ENCODE measurements at regions not wholly inside any gene's neighbourhood (a gene's known extent, or its start where the extent isn't known, plus 50 kb on each side); places are given as distances from the start of the nearest gene placed in this dataset.

DNA sequence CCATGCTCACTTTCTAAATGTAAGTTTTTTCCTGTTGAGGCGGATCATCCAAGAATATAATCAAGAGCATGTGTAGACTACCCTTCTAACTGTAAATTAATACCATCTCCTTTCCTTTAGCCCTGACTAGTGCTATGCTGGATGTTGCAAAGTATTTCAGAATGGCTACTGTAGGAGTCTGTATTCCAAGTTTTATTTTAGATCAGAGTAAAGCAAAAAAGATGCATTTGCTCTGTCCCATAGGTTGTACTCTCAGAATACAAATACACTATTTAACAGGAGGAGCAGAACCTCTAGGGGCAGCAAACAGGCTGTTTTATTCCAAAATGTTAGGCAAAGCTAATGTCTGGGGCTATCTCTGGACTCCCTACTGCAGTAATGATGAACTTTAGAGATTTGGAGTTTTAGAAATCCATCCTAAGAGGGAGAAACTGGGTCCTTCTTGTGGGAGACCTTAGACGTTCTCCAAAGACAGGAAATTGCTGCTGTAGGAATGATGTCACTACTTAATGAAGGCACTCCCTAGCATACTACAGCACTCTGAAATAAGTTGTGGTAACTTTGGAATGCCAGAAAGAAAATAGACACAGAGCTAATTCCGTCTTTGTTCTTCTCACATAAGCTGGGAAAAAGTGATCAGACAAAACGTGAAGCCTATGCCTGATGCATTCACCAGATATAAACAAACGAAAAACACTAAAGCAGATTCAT is 392.4 kb upstream of the HS3ST5 start:
- intact Hi-C loops (cut with micrococcal nuclease): no loop called here
- Mint-ChIP-seq H3K27me3 (no peaks in the 10 kb centered on the region), H3K4me3 (no peak overlapping the region), H3K4me1 (ENCODE audit: low read depth) (no peaks in the 10 kb centered on the region), H3K9me3 (no peaks in the 10 kb centered on the region), H3K27ac (no peak overlapping the region), H3K36me3 (ENCODE audit: low read depth) (no peaks in the 10 kb centered on the region)

DNA sequence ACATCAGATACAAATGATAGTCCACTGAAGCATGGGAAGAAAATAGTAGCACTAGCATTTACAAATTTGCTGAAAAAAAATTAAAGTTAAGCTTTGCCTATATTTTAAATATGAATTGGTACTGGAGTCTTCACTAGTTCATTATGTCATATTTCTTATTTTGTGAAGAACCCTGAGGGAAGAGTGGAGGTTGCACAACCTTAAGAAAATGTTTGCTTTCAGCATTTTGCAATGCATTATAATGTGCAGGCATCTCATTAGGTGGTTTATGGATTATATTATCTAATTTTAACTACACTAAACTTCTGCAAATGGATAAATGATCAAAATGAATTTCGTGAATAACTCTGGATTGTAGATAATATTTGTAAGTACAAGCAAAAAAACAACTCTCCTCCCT is 390.8 kb upstream of the HS3ST5 start:
- Mint-ChIP-seq H3K27ac (no peak overlapping the region), H3K4me3 (no peak overlapping the region), H3K9me3 (no peaks in the 10 kb centered on the region), H3K4me1 (ENCODE audit: low read depth) (no peaks in the 10 kb centered on the region), H3K27me3 (no peaks in the 10 kb centered on the region), H3K36me3 (ENCODE audit: low read depth) (no peaks in the 10 kb centered on the region)
- intact Hi-C loops (cut with micrococcal nuclease): no loop called here

DNA sequence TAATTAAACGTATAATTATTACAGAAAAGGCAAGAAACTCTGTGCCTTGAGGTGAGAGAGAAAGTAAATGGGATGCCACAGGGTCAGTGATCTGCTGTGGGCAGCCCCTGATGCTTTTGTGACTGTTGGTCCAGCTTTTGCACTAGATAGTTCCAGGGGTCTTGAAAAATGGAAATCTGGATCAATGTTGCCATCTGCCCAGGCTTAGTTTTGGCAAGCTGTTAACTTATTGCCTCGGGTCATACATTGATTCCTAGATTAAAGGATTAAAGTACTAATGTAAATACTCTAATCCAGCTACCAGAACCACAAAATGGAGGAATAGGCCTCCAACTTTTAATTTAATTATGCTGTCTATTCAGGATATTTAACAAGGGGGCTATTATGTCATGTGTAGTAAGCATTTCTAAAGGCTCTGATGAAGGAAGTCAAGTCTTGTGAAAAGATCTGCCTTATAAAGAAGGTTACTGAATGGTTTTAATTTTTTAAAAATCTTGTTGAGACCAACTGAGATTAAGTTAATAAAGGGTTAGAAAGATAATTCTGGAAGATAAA is 376.0 kb upstream of the HS3ST5 start:
- no peaks in the 10 kb centered on the region for H3K4me1 Mint-ChIP-seq (ENCODE audit: low read depth)
- peaks cover 7% of the 10 kb centered on the region for H3K9me3 Mint-ChIP-seq
- H3K36me3 Mint-ChIP-seq (ENCODE audit: low read depth): no peaks in the 10 kb centered on the region
- H3K27ac Mint-ChIP-seq: no peak overlapping the region
- H3K4me3 Mint-ChIP-seq: no peak overlapping the region
- intact Hi-C loops (cut with micrococcal nuclease): no loop called here
- H3K27me3 Mint-ChIP-seq: no peaks in the 10 kb centered on the region

- H3K36me3 Mint-ChIP-seq (ENCODE audit: low read depth): no peaks in the 10 kb centered on the region
- H3K4me1 Mint-ChIP-seq (ENCODE audit: low read depth): no peaks in the 10 kb centered on the region
- H3K27ac Mint-ChIP-seq: no peak overlapping the region
- intact Hi-C loops (cut with micrococcal nuclease): no loop called here
- no peaks in the 10 kb centered on the region for H3K27me3 Mint-ChIP-seq
- no peak overlapping the region for H3K4me3 Mint-ChIP-seq
- H3K9me3 Mint-ChIP-seq: peaks cover 12% of the 10 kb centered on the region
These were observed 375.4 kb upstream of the HS3ST5 start for GRCh38 chr6:114718186-114718585.

DNA sequence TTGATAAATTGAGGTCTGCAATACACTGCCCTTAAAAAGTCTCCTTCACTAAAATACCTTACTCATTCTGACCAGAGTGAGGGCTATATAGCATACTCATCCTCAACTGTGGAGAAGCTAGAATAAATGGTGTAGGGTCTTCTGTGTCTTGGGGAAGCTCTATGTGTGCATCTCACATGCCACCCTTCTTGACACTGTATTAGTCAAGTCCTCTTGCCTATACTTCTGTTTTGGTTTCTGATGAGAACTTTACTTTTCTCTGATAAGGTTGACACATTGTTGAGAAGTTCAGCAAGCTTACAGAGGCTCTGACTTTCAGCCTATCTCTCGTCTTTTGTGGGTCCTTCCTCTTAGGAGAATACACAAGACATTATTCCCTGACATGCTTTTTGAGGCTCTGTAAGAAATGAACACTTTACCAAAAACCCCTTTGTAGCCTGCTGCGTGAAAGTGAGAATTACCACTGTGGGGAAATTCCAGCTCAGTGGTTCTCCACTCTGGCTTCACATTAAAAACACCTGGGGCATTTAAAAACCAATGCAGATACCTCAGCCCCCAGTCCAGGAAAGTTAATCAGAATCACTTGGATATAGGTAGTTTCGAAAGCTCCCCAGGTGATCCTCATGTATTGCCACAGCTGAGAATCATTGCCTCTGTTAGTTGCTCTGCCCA is 372.1 kb upstream of the HS3ST5 start:
- intact Hi-C loops (cut with micrococcal nuclease): no loop called here
- Mint-ChIP-seq H3K4me1 (ENCODE audit: low read depth) (no peaks in the 10 kb centered on the region), H3K36me3 (ENCODE audit: low read depth) (no peaks in the 10 kb centered on the region), H3K4me3 (no peak overlapping the region), H3K27me3 (no peaks in the 10 kb centered on the region), H3K9me3 (peaks cover 29% of the 10 kb centered on the region), H3K27ac (no peak overlapping the region)

DNA sequence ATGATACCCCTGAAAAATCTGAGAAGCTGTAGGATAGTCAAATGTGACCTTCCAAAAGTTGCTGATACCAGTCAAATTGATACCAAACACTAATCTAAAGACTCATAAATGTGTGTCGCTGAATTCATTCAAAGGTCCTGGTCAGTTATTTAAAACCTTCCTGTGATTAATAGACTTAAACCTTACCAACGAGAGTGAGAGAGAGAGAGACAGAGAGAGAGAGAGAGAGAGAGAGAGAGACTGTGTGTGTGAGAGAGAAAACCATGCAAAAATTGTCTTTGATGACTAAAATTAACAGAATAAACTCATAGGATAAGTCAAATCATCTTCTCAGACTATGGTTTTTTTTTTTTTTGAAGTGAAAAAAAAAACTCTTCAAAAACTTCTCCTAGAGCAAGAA is 370.9 kb upstream of the HS3ST5 start:
- intact Hi-C loops (cut with micrococcal nuclease): no loop called here
- no peaks in the 10 kb centered on the region for H3K4me1 Mint-ChIP-seq (ENCODE audit: low read depth)
- no peaks in the 10 kb centered on the region for H3K27me3 Mint-ChIP-seq
- no peak overlapping the region for H3K27ac Mint-ChIP-seq
- H3K36me3 Mint-ChIP-seq (ENCODE audit: low read depth): no peaks in the 10 kb centered on the region
- peaks cover 29% of the 10 kb centered on the region for H3K9me3 Mint-ChIP-seq
- no peak overlapping the region for H3K4me3 Mint-ChIP-seq

DNA sequence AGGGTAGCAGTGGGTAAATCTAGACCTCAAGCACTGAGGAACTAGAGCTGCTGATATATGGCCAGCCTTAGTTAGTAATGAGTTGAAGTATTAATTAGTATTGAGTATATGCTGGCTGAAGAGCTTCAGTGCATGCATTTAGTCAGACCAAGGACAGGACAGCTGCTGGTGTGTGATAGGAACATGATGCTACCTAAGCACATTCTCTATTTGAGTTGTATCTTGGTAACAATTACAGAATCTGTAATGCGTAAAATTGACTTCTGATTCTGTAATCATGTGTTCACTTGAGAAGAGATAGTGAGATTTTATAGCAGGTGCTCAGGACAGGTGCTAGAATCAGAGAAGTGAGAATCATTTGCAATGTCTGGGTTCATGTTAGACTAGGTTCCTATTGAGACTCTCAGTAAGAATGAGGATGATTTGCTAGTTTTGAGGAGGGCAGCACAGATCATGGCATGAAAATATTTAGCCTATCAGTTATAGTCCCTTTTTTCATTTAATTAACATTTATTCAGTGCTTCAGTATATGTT is 369.4 kb upstream of the HS3ST5 start:
- H3K9me3 Mint-ChIP-seq: peaks cover 29% of the 10 kb centered on the region
- intact Hi-C loops (cut with micrococcal nuclease): no loop called here
- no peak overlapping the region for H3K27ac Mint-ChIP-seq
- no peaks in the 10 kb centered on the region for H3K36me3 Mint-ChIP-seq (ENCODE audit: low read depth)
- no peak overlapping the region for H3K4me3 Mint-ChIP-seq
- H3K4me1 Mint-ChIP-seq (ENCODE audit: low read depth): no peaks in the 10 kb centered on the region
- no peaks in the 10 kb centered on the region for H3K27me3 Mint-ChIP-seq

DNA sequence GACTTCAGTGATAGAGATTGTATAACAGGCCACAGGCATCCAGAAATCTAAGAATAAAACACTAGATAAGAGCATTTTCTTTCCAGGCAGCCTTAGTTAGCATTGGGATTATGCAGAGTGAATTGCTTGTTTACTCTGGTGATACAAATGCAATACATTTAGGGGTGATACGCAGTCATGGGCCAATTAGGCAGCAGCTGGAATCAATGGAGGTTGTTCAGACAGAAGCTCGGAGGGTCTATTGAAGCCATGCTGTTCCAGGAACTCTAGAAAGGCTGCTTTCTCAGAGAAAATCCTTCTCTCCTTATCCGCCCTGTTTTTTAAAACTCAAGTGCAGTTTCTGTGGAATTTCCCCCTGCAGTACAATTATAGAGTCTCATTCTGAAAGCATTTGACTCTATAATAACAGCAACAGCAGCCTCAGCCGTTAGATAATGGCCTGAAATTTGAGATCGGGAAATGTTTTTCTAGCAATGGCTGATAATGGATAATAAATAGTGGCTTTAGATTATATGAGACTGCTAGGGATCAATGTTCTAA is 364.3 kb upstream of the HS3ST5 start:
- intact Hi-C loops (cut with micrococcal nuclease): no loop called here
- Mint-ChIP-seq H3K27me3 (no peaks in the 10 kb centered on the region), H3K27ac (no peak overlapping the region), H3K36me3 (ENCODE audit: low read depth) (no peaks in the 10 kb centered on the region), H3K9me3 (peaks cover 8% of the 10 kb centered on the region), H3K4me1 (ENCODE audit: low read depth) (no peaks in the 10 kb centered on the region), H3K4me3 (no peak overlapping the region)

DNA sequence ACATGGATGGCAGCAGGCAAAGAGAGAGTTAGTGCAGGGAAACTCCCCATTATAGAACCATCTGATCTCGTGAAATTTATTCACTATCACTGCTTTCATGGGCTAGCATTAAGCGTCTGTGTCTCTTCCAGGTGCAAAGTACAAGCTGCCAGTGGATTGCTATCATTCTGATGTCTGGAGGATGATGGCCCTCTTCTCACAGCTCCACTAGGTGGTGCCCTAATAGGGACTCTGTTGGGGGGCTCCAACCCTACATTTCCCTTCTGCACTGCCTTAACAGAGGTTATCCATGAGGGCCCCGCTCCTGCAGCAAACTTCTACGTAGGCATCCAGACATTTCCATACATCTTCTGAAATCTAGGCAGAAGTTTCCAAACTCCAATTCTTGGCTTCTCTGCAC is 347.8 kb upstream of the HS3ST5 start:
- no peak overlapping the region for H3K4me3 Mint-ChIP-seq
- no peaks in the 10 kb centered on the region for H3K27me3 Mint-ChIP-seq
- no peak overlapping the region for H3K27ac Mint-ChIP-seq
- H3K4me1 Mint-ChIP-seq (ENCODE audit: low read depth): no peaks in the 10 kb centered on the region
- H3K9me3 Mint-ChIP-seq: no peaks in the 10 kb centered on the region
- intact Hi-C loops (cut with micrococcal nuclease): no loop called here
- no peaks in the 10 kb centered on the region for H3K36me3 Mint-ChIP-seq (ENCODE audit: low read depth)

- Mint-ChIP-seq H3K4me3 (no peak overlapping the region), H3K4me1 (ENCODE audit: low read depth) (no peaks in the 10 kb centered on the region), H3K9me3 (peaks cover 41% of the 10 kb centered on the region), H3K27me3 (no peaks in the 10 kb centered on the region), H3K36me3 (ENCODE audit: low read depth) (no peaks in the 10 kb centered on the region), H3K27ac (no peak overlapping the region)
- intact Hi-C loops (cut with micrococcal nuclease): no loop called here
These were observed 316.7 kb upstream of the HS3ST5 start for GRCh38 chr6:114659513-114659912.

- Mint-ChIP-seq H3K36me3 (ENCODE audit: low read depth) (no peaks in the 10 kb centered on the region), H3K4me3 (no peak overlapping the region), H3K27ac (no peak overlapping the region), H3K27me3 (no peaks in the 10 kb centered on the region), H3K9me3 (peaks cover 9% of the 10 kb centered on the region), H3K4me1 (ENCODE audit: low read depth) (no peaks in the 10 kb centered on the region)
- intact Hi-C loops (cut with micrococcal nuclease): no loop called here
These were observed 308.8 kb upstream of the HS3ST5 start for GRCh38 chr6:114651611-114652010.

- intact Hi-C loops (cut with micrococcal nuclease): no loop called here
- no peaks in the 10 kb centered on the region for H3K36me3 Mint-ChIP-seq (ENCODE audit: low read depth)
- no peak overlapping the region for H3K27ac Mint-ChIP-seq
- H3K9me3 Mint-ChIP-seq: peaks cover 9% of the 10 kb centered on the region
- H3K4me1 Mint-ChIP-seq (ENCODE audit: low read depth): no peaks in the 10 kb centered on the region
- no peak overlapping the region for H3K4me3 Mint-ChIP-seq
- no peaks in the 10 kb centered on the region for H3K27me3 Mint-ChIP-seq
These were observed 308.1 kb upstream of the HS3ST5 start for GRCh38 chr6:114650891-114651290.

DNA sequence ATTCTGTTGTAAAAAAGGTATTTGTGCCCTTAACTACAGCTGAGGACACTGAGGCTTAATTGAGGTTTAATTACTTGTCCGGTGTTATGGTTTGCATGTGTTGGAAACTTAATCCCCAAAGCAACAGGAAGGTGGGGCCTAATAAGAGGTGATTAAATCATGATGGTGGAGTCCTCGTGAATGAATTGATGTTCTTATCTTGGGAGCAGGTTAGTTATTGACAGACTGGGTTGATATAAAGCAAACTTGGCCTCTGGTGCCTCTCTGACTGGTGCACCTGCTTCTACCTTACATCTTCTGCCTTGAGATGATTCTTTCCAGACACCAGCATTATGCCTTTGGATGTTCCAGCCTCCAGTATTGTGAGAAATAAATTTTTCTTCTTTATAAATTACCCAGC is 306.5 kb upstream of the HS3ST5 start:
- no peaks in the 10 kb centered on the region for H3K27me3 Mint-ChIP-seq
- no peaks in the 10 kb centered on the region for H3K36me3 Mint-ChIP-seq (ENCODE audit: low read depth)
- H3K4me1 Mint-ChIP-seq (ENCODE audit: low read depth): no peaks in the 10 kb centered on the region
- H3K27ac Mint-ChIP-seq: no peak overlapping the region
- peaks cover 9% of the 10 kb centered on the region for H3K9me3 Mint-ChIP-seq
- intact Hi-C loops (cut with micrococcal nuclease): no loop called here
- H3K4me3 Mint-ChIP-seq: no peak overlapping the region

GRCh38 chr6:114648847-114649246 is 306.0 kb upstream of the HS3ST5 start:
- Mint-ChIP-seq H3K27ac (no peak overlapping the region), H3K4me1 (ENCODE audit: low read depth) (no peaks in the 10 kb centered on the region), H3K9me3 (peaks cover 9% of the 10 kb centered on the region), H3K4me3 (no peak overlapping the region), H3K27me3 (no peaks in the 10 kb centered on the region), H3K36me3 (ENCODE audit: low read depth) (no peaks in the 10 kb centered on the region)
- intact Hi-C loops (cut with micrococcal nuclease): no loop called here

All from dendritic cell treated with granulocyte-macrophage colony-stimulating factor and Interleukin-4, amounts not matched to agents 40 ng/mL and 50 ng/mL, for 4 days (primary cell).